AG04450 (cell line): ENCODE measurements at regions not wholly inside any gene's neighbourhood (a gene's known extent, or its start where the extent isn't known, plus 50 kb on each side); places are given as distances from the start of the nearest gene placed in this dataset.

Experiments
- CTCF ChIA-PET: fragments of 300-600, 350-600 bp; formaldehyde crosslinking; extraction: SDS; loops from one replicate; lab custom pipeline; 2022; ENCODE audit warnings: antibody characterized with exemption, inconsistent platforms; lab: Charles Lee
- POLR2A ChIA-PET: fragments of 350-600 bp; formaldehyde crosslinking; extraction: SDS; loops from one replicate; lab custom pipeline; 2021; ENCODE audit warnings: antibody characterized with exemption, inconsistent platforms; lab: Yijun Ruan, JAX
- DNase-seq: peaks from one replicate; pipeline ENCODE4 v3.0.0-alpha.2; 2011; ENCODE audit warnings: low read depth, low spot score
- H3K27ac ChIP-seq: one replicate; pipeline ENCODE4 v1.5.1; 2012; ENCODE audit warnings: low read depth, low read length, control low read depth
- H3K27me3 ChIP-seq: one replicate; pipeline ENCODE4 v1.6.0; 2012; ENCODE audit warnings: low read length; ENCODE audit not compliant: control insufficient read depth, insufficient read depth
- H3K4me3 ChIP-seq: 2 replicates; pipeline ENCODE4 v1.5.1; 2011; ENCODE audit warnings: mild to moderate bottlenecking, low read depth, low read length, control low read depth
- H3K9me3 ChIP-seq: 2 replicates; pipeline ENCODE4 v1.5.1; 2012; ENCODE audit warnings: low read length; ENCODE audit not compliant: control insufficient read depth, insufficient read depth
- CTCF ChIP-seq: IDR thresholded peaks from 2 replicates; pipeline ENCODE4 v1.5.1; 2011; ENCODE audit warnings: low read depth, low read length, control low read depth, inconsistent platforms

- Histone ChIP-seq H3K9me3 (no peaks in the 10 kb centered on the region), H3K27ac (no peak overlapping the region), H3K27me3 (no peaks in the 10 kb centered on the region), H3K4me3 (no peak overlapping the region)
- DNase-seq, result no peak
- ChIA-PET POLR2A (no interaction called here), CTCF (no interaction called here)
- no peak for TF ChIP-seq CTCF
Observed at GRCh38 chr6:44045672-44046015, 81.6 kb downstream of the MRPL14 start.

GRCh38 chr6:44044940-44045671 lies 82.1 kb downstream of the MRPL14 start:
- DNase-seq, result no peak
- ChIA-PET CTCF (no interaction called here), POLR2A (no interaction called here)
- H3K9me3 ChIP-seq, result no peaks in the 10 kb centered on the region
- TF ChIP-seq CTCF, result no peak
- no peaks in the 10 kb centered on the region for H3K27me3 ChIP-seq
- H3K27ac ChIP-seq, result no peak overlapping the region
- no peak overlapping the region for H3K4me3 ChIP-seq

- DNase-seq, result no peak
- Histone ChIP-seq H3K27me3 (no peaks in the 10 kb centered on the region), H3K4me3 (no peak overlapping the region), H3K27ac (peak overlapping the region; percentile 96), H3K9me3 (no peaks in the 10 kb centered on the region)
- TF ChIP-seq CTCF, result no peak
- CTCF ChIA-PET, result no interaction called here
- POLR2A ChIA-PET, result interaction anchor here (0.6 to 1.8 kb wide), 3 partner anchors 14 to 416 kb away, joined by 3 to 9 read pairs (median 4); no protein-coding TSS in a partner anchor
Observed at GRCh38 chr6:44044154-44044539, 83.1 kb downstream of the MRPL14 start.

- Histone ChIP-seq H3K27me3 (no peaks in the 10 kb centered on the region), H3K4me3 (no peak overlapping the region), H3K27ac (peak overlapping the region; percentile 96), H3K9me3 (no peaks in the 10 kb centered on the region)
- TF ChIP-seq CTCF, result no peak
- CTCF ChIA-PET, result interaction anchor here (1.9 kb wide), 1 partner anchor 31 kb away, joined by 10 read pairs; no protein-coding TSS in a partner anchor
- no peak for DNase-seq
- POLR2A ChIA-PET, result interaction anchor here (0.6 to 1.8 kb wide), 3 partner anchors 15 to 416 kb away, joined by 3 to 9 read pairs (median 4); no protein-coding TSS in a partner anchor
Observed at GRCh38 chr6:44043479-44044153, 83.6 kb downstream of the MRPL14 start.

- DNase-seq, result no peak
- Histone ChIP-seq H3K27ac (peak overlapping the region; percentile 96), H3K27me3 (no peaks in the 10 kb centered on the region), H3K4me3 (no peak overlapping the region), H3K9me3 (no peaks in the 10 kb centered on the region)
- ChIA-PET CTCF (interaction anchor here (1.9 kb wide), 1 partner anchor 32 kb away, joined by 10 read pairs; no protein-coding TSS in a partner anchor), POLR2A (interaction anchor here (1.3 to 1.8 kb wide), 2 partner anchors 16 to 31 kb away, joined by 4 to 9 read pairs; no protein-coding TSS in a partner anchor)
- TF ChIP-seq CTCF, result no peak
Observed at GRCh38 chr6:44042989-44043478, 84.2 kb downstream of the MRPL14 start.
